ENCODE measurements at regions not wholly inside any gene's neighbourhood (a gene's known extent, or its start where the extent isn't known, plus 50 kb on each side); places are given as distances from the start of the nearest gene placed in this dataset.
A peak's percentile ranks its signal among the peaks of the same experiment; 100 is the strongest.

DNA sequence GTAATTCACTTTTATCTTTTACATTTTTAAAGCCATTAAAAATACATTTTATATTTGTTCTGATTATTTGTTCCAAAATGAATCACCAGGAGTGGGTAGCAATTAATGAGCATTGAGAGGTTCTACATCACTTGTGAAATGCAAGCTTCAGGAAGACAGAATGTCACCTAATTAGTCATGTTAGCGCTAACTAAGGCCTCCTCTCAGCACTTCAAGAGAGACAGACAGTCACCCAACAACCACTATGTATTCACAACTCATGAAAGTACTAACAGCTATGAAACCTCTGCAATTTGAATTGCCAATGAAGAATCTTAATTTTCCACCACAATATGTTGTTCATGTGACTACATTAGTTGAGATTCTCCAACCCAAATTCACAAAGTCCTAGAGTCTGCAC lies 611.0 kb downstream of the KCNJ3 start:
- peak in 1 of 56 donors; percentile 8 for DNase-seq

DNA sequence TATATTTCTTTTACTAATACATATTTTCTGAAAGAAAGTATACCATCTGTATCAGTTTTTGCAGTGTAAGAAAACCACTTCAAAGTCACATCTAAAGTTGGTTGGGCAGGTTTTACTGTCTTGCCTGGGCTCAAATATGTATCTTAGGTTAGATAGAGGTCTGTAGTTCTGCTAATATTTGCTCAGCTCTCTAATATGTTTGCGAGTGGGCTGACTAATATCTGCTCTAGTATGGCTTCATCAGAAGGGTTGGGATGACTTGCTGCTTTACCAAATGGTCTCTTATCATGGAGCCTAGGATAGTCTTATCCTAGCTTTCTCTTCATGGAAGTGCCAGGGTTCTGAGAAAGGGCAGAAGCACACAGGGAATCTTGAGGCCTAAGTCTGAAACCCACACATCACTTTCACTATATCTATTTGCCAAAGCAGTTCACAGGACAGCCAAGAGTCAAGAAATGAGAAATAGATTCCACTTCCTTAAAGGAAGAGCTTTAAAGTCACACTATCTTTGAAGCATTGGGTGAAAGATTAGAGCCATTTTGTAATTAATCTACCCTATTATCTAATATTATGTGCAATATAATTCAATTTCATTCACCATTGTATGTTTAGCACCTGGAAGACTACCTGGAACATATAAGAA lies 610.0 kb downstream of the KCNJ3 start:
- DNase-seq, result no peak

DNA sequence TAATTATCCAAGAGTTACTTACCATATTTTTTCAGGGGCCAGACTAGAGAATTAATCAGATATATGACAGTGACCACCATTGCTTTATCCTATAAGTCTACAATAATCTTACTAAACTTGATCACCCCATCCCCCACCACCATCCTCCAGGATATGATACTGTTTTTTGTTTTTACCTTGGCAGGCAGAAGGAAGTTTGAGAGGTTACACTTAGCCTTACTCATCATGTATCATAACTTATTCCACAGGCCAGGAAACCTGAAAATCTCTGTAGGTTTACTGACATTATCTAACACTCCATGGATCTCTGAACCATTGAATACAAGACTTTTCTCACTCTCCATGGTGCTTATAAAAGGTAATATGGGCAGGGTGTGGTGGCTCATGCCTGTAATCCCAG lies 602.7 kb downstream of the KCNJ3 start:
- DNase-seq, result no peak

DNA sequence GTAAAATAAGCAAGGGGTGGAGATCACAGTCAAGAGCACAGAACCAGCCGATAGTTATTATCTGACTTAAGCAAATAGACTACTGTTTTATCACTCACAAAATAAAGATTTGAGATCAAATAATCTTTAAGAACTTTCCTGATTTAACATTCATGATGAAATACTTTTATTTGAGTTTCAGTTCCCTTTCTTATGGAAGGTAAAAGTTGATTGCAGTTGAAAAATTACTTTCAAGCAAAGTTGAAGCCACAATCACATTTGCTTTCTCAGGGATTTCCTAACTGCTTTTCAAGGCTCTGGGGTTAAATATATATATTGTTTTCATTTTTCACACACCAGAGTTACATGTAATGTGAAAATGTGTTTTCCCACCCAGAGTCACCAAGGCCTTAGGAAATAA lies 599.5 kb downstream of the KCNJ3 start:
- no peak for DNase-seq

DNA sequence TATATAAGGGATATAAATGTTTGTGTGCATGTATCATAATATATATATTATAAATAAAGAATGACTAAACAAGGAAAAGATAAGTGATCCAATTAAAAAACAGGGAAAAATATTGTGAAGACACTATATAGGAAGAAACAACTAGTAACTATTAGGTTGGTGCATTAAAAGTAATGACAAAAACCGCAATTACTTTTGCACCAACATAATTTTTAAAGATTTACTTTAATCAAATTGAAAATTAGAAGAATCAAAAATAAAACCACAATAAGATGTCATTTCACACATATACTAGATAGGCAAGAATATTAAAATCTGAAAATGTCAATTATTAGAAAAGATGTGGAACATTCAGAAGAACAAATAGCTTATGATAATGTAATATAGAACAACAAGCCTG lies 595.9 kb downstream of the KCNJ3 start:
- DNase-seq, result no peak

DNA sequence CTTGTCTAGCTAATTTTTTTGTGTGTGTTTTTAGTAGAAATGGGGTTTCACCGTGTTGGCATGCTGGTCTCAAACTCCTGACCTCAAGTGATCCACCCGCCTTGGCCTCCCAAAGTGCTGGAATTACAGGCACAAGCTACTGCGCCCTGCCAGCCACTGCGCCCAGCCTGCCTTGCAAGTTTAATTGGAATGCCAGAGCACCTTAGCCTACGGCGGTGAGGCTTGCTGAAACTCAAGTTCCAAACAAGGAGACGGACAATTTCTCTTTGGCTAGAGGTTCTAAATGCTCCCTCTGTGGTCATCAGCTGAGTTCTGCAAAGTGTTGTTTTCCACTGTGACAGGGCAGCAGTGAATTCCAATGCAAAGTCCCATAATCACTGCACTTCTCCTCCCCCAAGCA lies 583.4 kb downstream of the KCNJ3 start:
- no peak for DNase-seq

DNA sequence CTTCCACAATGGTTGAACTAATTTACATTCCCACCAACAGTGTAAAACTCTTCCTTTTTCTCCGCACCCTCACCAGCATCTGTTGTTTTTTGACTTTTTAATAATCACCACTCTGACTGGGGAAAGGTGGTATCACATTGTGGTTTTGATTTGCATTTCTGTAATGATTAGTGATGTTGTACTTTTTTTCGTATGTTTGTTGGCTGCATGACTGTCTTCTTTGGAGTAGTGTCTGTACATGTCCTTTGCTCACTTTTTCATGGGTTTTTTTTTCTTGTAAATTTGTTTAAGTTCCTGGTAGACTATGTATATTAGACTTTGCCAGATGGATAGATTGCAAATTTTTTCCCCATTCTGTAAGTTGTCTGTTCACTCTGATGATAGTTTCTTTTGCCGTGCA lies 574.8 kb downstream of the KCNJ3 start:
- DNase-seq, result no peak

DNA sequence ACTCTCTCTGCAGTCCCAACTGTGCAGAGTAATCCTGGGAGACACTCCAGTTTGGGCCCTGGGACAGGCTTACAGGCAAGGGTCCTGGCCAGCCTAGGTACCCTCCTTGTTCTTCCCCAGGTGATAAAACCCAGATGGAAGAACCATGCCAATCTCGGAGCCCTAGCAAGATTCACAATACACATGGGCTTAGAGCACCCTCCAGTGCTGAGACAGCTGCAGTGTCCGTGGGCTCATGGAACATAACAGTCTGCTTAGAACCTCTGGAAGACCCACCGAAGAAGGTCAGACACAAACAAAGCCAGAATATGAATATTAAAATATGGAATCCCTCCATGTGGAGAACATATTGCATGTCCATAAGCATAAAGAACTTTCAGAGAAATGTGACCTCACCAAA lies 568.1 kb downstream of the KCNJ3 start:
- no peak for DNase-seq

DNA sequence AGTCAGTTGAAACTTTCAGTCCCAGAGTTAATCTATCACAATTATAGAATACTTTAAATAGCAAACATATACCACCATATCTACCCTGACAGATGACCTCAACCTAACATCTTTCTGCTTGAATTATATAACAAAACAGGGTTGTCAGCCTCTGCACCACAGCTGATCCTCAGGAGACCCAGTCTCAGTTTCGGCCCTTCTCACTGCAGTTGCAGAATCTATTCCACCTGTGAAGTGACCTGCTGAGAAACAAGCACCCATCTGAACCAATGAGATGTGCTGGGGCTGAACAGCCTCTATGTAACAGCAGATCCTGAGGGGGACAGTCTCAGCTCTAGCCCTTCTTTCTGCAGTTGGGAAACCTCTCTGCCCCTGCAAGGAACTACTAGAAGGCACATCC lies 567.6 kb downstream of the KCNJ3 start:
- no peak for DNase-seq

DNA sequence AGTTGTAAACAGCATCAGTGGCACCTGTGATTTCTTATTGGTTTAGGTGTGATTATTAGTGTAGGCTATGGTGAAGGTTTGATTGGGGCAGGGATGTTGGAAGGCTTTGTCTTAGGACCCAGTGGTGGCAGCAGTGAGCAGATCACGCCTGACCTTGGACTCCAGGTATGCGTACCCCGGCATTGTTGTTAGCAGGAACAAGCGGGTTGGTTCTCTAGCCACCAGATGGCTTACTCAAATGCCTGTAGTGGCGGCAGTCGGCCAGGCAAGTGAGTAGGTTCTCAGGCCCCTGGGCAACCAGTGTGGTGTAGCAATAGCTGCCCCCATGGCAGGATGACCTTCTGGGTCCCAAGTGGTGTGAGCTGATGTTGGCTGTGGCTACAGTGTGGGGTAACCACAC lies 558.3 kb downstream of the KCNJ3 start:
- DNase-seq, result no peak

DNA sequence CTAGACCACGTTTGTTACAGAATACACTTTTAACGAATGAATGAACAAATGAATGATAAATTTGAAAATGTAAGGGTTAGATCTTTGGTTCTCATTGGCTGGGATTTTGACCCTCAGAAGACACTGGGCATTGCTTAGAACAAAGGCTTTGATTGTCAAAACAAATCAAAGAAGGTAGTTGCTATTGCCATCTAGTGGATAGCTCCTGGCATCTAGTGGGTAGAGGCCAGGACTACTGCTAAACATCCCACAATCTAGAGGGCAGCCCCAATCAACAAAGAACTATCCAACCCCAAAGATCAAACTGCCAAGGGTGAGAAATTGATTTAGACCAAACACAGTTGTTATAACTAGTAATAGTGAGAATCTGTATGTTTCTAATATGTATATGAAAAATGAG lies 552.3 kb downstream of the KCNJ3 start:
- DNase-seq, result peak in 3 of 56 donors; percentile 2 to 19 (median 4)

DNA sequence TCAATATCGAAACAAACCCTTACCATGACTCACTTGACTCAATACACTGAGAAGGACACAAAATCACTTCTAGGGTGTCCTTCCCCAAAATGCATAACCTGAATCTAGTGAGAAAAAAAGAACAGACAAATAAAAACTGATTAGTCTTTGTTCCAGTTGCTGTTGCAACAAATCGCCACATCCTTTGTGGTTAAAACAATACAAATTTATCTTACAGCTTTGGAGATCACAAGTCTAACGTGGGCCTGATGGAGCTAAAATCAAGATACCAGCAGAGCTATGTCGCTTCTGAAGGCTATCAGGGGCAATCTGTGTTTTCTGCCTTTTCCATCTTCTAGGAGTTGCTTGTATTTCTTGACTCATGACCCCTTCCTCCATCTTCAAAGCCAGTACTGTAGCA lies 541.7 kb downstream of the KCNJ3 start:
- no peak for DNase-seq

DNA sequence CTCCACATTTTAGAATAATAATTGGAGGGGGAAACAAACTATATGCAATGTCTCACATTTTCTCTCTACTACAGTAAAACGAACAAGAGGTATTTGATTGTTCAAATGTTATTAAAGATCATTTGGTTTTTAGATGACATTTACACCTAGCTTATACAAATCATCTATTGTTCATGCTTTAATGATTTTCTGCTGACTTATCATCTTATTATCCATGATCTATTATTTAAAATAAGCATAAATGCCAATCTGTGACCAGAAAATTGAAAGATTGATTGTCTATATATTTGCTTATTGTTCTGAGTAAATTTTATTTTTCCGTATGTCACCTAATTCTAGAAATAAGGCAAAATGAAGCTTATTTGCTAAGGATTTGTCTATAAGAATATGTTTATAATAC lies 537.2 kb downstream of the KCNJ3 start:
- no peak for DNase-seq

DNA sequence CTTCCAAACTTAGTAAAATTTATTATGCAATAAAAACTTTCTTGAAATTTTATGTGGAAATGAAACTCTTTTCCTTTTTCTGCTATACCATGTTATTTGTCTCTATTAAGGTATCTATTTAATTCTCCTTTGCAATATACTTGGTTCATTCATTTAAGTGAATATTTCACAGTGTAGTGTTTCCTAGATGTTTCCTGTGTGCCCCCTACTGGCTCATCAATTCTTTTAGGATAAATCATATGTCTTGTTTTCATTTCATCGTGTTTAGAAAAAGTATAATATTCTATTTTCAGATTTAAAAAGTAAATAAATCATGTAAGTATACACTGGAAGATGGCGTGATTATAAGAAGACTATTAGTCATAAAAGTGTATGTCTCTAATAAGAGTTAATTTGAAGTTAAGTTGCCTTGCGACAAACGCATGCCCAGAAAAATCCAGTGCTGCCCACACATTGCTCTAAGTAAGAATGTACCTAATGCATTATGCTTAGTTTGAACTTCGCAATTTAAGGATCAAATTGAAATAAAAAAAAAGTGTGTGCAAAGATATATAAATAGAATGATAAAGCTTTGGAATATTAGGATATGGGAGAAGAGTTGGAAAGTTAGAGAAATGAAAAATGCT lies 525.4 kb downstream of the KCNJ3 start:
- peak in 1 of 56 donors; percentile 3 for DNase-seq

DNA sequence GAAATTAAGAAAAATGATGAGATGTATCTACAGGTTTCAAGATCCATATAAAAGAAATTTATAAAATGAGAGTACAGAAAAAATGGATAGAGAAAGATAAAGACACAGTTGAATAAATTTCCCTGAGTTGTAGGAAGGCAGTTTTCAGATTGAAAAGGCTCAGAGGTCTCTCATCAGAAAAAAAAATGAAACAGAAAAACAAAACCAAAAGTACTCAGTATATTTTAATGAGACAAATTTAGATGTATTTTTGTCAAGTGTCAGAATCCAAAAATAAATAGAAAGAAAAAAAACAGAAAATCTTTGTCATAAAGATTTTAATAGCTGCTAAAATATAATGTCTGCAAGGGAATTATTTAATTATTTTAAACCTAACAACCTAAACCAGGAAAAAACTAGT lies 520.5 kb downstream of the KCNJ3 start:
- no peak for DNase-seq

DNA sequence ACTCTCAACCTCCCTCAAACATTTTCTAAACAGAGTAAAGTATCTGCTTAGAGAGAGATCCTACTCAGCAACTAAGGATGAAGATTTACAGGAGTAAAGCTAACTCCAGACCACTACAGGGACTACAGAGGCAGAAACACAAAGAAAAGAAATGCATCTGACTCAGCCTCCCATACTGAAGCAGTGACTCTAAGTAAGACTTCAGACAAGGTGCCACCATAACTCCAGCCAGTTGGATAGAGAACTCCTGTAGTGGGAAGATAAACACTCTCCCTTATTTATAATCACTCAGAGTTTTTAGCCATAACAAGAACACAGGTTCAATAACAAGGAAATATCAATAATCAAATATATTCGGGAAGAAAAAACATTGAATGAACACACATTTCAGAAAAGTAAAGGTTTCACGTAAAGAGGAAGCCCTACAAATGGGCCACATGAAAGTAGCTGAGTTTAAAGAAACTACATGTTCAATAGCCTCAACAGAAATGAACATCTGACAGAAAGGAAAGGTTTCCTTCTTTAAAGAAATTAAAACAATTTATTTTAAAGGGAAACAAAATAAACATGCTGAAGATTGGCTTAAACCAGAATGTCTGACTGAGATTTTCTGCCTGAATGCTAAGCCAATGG lies 519.9 kb downstream of the KCNJ3 start:
- no peak for DNase-seq

DNA sequence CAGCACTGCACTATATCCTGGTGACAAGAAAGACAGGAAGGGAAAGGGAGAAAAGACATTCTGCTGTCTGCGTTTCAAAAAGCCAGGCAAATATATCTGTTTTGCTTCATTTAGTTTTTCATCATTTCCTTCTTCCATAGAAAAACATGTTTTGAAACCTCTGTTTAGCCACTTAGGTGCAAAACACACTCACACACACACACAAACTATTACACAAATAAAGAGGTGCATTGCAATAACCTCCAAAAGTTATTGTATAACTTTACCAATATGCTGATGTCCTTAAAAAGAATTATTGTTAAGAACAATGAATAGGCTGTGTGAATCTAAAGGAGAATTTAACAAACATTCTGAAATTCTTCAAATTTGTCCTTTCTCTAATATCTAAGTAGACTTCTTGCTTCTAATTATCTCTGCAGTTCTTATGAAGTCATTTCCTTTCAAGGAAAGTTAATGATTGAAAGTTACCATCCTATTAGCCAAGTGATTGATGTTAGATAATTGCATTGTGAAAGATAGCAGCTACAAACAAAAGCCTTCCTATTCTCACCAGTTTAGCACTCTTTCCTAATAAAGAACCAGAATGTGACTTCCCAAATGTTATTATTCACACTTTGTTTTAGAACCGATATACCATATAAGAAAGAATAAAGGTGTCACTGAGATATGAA lies 516.7 kb downstream of the KCNJ3 start:
- no peak for DNase-seq

DNA sequence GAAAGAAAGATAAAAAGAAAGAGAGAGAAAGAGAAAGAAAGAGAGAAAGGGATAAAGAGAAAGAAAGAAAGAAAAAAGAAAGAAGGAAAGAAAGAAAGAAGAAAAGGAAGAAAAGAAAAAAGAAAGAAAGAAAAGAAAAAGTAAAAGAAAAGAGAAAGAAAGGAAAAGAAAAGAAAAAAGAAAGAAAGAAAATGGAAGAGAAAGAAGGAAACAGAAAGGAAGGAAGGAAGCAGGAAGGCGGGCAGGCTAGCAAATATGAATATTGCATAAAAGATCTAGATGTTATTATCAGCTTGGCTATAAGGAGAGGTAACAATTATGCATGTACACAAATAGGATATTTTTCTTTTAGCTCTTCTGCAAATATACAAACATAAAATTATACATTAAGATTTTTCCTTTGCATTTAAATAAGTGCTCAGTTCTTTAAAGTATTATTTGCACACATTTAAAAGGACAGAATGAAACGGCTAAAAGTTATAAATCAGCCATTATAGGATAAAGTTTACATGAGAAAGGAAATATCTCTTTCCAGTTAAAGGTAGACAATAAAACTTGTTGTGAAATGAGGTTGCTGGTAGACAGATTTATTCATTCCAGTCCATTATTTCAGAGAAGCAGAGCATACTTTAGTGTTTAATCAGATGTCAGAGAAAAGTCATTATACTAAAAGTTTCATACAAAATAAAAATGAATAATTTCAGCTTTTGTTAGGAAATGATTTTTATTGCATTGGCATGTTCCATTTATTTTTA lies 511.4 kb downstream of the KCNJ3 start:
- no peak for DNase-seq

DNA sequence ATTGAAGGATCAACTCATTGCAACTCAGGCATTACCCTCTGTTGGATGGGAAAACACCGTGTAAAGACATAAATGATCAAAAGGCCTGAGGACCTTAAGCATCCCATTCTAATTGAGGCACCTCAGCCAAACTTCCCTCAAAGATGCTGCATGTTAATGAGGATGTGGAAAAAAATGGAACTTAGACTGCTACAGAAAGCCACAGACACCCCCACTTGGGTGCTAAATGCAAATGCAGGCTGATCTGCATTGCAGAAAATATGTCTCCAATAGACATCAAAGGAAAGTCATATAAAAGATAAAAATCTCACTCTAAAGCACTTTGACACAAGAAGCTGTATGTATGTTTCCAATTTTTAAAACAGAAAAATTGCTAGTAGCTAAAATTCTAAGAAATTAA lies 504.7 kb downstream of the KCNJ3 start:
- DNase-seq, result no peak

DNA sequence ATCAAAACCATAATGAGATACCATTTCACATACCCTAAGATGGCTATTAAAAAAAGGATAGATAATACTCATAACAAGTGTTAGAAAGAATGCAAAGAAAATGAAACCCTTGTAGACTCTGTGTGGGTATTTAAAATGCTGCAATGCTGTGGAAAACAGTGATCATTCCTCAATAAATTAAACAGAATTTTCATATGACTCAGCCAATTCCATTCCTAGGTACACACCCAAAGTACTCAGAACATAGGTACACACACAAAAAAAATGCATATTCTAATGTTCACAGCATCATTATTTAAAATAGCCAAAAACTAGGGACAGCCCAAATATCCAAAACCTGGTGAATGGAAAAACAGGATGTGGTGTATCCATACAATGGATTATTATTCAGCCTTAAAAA lies 502.3 kb downstream of the KCNJ3 start:
- no peak for DNase-seq

DNA sequence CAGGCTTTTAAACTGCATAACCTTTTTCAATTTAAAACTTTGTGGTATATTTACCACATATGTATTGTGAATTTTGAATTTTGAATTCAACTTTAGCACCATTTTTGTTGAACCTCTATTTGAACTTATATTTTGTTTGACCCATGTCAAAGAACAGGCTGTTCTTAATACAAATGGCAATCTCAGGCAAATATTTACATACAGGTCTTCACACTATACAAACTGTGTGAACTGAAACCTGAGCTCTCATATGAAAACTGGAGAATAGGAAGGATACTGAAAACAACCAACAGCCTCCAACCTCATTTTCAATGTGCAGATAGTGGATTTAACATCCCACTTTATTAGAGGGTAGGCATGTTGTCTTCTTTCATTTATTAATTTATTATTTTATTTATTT lies 491.8 kb downstream of the KCNJ3 start:
- no peak for DNase-seq

DNA sequence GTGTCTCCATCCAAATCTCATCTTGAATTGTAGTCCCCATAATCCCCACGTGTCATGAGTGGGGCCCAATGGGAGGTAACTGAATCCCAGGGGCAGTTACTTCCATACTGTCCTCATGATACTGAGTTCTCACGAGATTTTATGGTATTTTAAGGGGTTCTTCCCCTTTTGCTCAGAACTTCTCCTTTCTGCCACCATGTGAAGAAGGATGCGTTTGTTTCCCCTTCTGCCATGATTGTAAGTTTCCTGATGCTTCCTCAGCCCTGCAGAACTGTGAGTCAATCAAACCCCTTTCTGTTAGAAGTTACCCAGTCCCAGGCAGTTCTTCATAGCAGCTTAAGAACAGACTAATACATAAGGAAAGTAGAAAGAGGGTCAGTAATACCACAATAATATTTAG lies 480.4 kb downstream of the KCNJ3 start:
- DNase-seq, result no peak

All from amygdala (tissue), 56 donors.